GM12865 (cell line): ENCODE measurements at regions not wholly inside any gene's neighbourhood (a gene's known extent, or its start where the extent isn't known, plus 50 kb on each side); places are given as distances from the start of the nearest gene placed in this dataset.

ENCODE experiments used
- DNase-seq: peaks from one replicate; pipeline ENCODE4 v3.0.0; 2010; ENCODE audit warnings: low read depth
- H3K4me3 ChIP-seq: 2 replicates; pipeline ENCODE4 v1.5.1; 2011; ENCODE audit warnings: mild to moderate bottlenecking, low read depth, low read length, control low read depth
- CTCF ChIP-seq: IDR thresholded peaks from 2 replicates; pipeline ENCODE4 v1.5.1; 2011; ENCODE audit warnings: low read length, control low read depth, low read depth, inconsistent platforms; ENCODE audit not compliant: insufficient read depth; ENCODE audit errors: missing control alignments

- no peak for TF ChIP-seq CTCF
- H3K4me3 ChIP-seq: no peak overlapping the region
- DNase-seq: no peak
Observed at GRCh38 chr21:18602711-18603110, 199.1 kb upstream of the TMPRSS15 start.

GRCh38 chr21:18603261-18603660 is 199.7 kb upstream of the TMPRSS15 start:
- no peak for TF ChIP-seq CTCF
- no peak for DNase-seq
- H3K4me3 ChIP-seq: no peak overlapping the region

GRCh38 chr21:18603980-18604379 is 200.4 kb upstream of the TMPRSS15 start:
- no peak for TF ChIP-seq CTCF
- no peak overlapping the region for H3K4me3 ChIP-seq
- DNase-seq: no peak

- DNase-seq: no peak
- no peak overlapping the region for H3K4me3 ChIP-seq
- no peak for TF ChIP-seq CTCF
Observed at GRCh38 chr21:18608226-18608625, 204.6 kb upstream of the TMPRSS15 start.

- no peak overlapping the region for H3K4me3 ChIP-seq
- no peak for TF ChIP-seq CTCF
- no peak for DNase-seq
Observed at GRCh38 chr21:18614303-18614702, 210.7 kb upstream of the TMPRSS15 start.

- TF ChIP-seq CTCF: no peak
- no peak overlapping the region for H3K4me3 ChIP-seq
- no peak for DNase-seq
Observed at GRCh38 chr21:18617291-18617690, 213.7 kb upstream of the TMPRSS15 start.

- no peak for TF ChIP-seq CTCF
- DNase-seq: no peak
- no peak overlapping the region for H3K4me3 ChIP-seq
Observed at GRCh38 chr21:18620436-18620835, 216.9 kb upstream of the TMPRSS15 start.
